ENCODE measurements at regions not wholly inside any gene's neighbourhood (a gene's known extent, or its start where the extent isn't known, plus 50 kb on each side); places are given as distances from the start of the nearest gene placed in this dataset.
"Not testable (repeated sequence)": the region's sequence is repeated elsewhere in the genome, so short reads cannot be mapped to it uniquely, and the experiment has no call there.

GRCh38 chr1:114260805-114261484 is 107.3 kb upstream of the SYT6 start:
- DNase-seq = no peak

GRCh38 chr1:114259511-114260160 is 106.0 kb upstream of the SYT6 start:
- no peak for DNase-seq

- no peak for DNase-seq
Observed at GRCh38 chr1:114258633-114259032, 105.0 kb upstream of the SYT6 start.

GRCh38 chr1:114258074-114258473 is 104.4 kb upstream of the SYT6 start:
- no peak for DNase-seq

GRCh38 chr1:114257554-114257953 is 103.9 kb upstream of the SYT6 start:
- DNase-seq = no peak

GRCh38 chr1:114253900-114254299 is 100.2 kb upstream of the SYT6 start:
- DNase-seq = no peak

GRCh38 chr1:114251573-114251939 is 97.9 kb upstream of the SYT6 start:
- no peak for DNase-seq

GRCh38 chr1:114250683-114251572 is 97.3 kb upstream of the SYT6 start:
- DNase-seq = no peak

- no peak for DNase-seq
Observed at GRCh38 chr1:114249691-114250090, 96.0 kb upstream of the SYT6 start.

- no peak for DNase-seq
Observed at GRCh38 chr1:114248162-114248561, 94.5 kb upstream of the SYT6 start.

GRCh38 chr1:114242531-114243210 is 89.0 kb upstream of the SYT6 start:
- DNase-seq = not testable (repeated sequence)

- DNase-seq = no peak
Observed at GRCh38 chr1:114238053-114238452, 84.4 kb upstream of the SYT6 start.

- no peak for DNase-seq
Observed at GRCh38 chr1:114236517-114236916, 82.8 kb upstream of the SYT6 start.

GRCh38 chr1:114235960-114236359 is 82.3 kb upstream of the SYT6 start:
- DNase-seq = no peak

GRCh38 chr1:114235281-114235680 is 81.6 kb upstream of the SYT6 start:
- no peak for DNase-seq

GRCh38 chr1:114234408-114235124 is 80.9 kb upstream of the SYT6 start:
- DNase-seq = no peak

- no peak for DNase-seq
Observed at GRCh38 chr1:114232691-114233090, 79.0 kb upstream of the SYT6 start.

- no peak for DNase-seq
Observed at GRCh38 chr1:114231301-114231700, 77.6 kb upstream of the SYT6 start.

- DNase-seq = no peak
Observed at GRCh38 chr1:114229368-114229767, 75.7 kb upstream of the SYT6 start.

- DNase-seq = no peak
Observed at GRCh38 chr1:114227059-114227458, 73.4 kb upstream of the SYT6 start.

GRCh38 chr1:114224196-114224907 is 70.7 kb upstream of the SYT6 start:
- no peak for DNase-seq

- no peak for DNase-seq
Observed at GRCh38 chr1:114222920-114223319, 69.3 kb upstream of the SYT6 start.

All from T-helper 1 cell (primary cell).